ENCODE measurements at regions not wholly inside any gene's neighbourhood (a gene's known extent, or its start where the extent isn't known, plus 50 kb on each side); places are given as distances from the start of the nearest gene placed in this dataset.

DNA sequence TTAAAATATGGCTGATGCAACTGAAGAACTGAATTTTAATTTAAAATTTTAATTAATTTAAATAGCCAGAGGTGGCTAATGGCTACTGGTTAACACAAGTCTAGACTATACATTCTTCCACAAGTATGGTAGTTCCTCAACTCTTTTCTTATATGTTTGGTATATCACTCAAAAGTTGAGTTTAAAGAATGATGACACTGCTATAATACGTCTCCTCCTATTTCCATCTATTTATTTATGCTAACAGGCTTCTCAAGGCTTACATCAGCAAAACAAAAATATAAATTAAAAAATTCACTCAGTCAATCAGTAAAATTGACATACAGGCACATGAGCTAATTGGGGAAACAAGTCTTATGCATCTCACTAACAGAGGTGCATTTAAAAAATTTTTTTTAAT is 227.9 kb upstream of the PMFBP1 start:
- no peak for DNase-seq

DNA sequence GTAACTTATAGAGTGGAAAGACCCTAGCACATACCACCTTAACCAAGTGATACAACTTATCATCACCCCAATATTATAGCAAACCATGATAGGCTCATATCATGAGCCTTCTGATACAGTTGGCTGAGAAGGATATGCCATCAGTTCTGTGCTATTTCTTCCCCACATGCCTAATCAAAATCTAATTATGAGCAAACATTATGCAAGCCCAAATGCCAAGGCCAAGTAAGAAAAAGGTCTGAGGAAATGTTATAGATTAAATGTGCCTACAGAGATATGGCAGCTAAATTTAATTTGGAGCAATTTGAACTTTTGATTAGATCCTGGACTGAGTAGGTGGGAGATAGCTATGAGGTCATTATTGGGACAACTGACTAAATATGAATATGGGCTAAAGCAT is 225.9 kb upstream of the PMFBP1 start:
- DNase-seq: no peak

DNA sequence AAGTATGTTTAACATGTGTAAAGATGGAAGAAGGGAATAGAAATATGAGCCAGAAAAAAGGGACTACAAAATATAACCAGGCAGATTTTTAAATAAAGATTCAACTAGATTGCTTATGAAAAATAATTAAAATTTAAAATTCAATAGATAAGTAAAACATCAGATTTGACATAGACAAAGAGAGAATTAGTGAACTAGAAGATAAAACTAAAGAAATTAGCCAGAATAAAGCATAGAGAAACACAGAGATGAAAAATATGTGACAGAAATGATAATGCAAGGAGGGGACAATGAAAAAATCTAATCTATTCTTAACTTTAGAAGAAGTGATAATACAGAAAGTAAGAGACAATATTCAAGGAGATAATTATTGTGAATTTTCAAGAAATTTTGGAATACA is 222.6 kb upstream of the PMFBP1 start:
- DNase-seq: no peak

DNA sequence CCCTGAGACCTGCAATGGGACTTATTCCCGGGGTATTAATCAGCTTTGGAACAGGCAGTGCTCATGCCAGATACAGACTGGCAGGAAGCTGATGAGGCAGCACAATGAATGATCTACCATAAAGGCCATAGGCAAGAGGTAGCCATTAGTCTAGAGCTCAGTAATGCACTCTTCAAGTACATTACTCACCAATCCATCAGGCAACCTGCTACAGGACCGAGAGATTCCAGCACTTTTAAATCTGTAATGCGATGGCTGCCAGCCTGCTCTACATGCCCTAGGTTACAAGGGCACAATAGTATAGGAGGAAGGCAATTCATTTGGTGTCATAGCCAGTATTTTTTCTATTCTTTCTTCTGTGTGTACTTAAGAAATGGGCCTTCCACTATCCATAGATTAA is 217.8 kb upstream of the PMFBP1 start:
- no peak for DNase-seq

DNA sequence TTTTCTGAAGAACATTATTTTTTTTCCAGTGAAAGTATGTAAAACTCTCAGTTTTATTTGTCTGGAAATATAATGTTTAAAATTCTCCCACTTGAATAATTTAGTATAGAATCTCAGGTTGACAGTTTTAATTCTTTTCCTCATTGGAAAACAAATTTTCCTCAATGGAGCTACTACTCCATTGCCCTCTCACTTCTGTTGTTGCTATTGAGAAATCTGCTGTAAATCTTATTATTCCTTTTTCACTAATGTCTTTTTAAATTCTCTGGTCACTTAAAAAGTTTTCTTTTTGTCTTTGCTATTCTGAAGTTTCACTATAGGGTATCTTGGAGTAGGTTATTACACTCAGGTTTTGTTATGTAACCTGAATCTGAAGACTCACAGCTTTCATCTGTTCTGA is 216.1 kb upstream of the PMFBP1 start:
- DNase-seq: no peak

DNA sequence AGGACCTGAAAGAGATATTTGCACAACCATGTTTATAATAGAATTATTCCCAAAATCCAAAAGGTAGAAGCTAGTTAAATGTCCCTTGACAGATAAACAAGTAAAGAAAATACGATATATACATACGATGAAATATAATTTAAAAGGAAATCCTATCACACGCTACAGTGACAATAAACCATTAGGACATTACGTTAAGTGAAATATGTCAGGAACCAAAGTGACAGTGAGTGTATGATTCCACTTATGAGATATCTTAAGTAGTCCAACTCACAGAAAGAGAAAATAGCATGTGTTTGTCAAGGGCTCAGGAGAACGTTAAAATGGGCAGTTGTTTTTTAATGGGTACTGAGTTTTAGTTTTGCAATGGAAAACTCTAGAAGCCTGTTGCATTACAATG is 212.7 kb upstream of the PMFBP1 start:
- DNase-seq: no peak

DNA sequence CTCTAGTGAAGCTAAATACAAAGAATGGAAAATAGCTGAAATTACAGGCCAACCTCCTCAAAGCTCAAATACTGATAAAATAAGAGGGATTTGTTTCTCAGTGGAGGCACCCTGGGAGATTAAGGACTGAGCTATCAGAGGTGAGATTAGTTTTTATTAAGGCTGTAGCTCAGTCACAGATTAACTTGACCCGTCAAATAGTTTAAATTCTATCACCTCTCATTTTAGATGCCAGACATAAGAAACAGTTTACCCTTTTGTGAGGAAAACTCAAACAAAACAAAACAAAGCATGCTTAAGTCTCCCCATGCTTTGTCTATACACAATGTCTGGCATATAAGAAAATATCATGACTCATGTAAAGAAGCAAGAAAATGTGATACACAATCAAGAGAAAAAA is 208.3 kb upstream of the PMFBP1 start:
- no peak for DNase-seq

DNA sequence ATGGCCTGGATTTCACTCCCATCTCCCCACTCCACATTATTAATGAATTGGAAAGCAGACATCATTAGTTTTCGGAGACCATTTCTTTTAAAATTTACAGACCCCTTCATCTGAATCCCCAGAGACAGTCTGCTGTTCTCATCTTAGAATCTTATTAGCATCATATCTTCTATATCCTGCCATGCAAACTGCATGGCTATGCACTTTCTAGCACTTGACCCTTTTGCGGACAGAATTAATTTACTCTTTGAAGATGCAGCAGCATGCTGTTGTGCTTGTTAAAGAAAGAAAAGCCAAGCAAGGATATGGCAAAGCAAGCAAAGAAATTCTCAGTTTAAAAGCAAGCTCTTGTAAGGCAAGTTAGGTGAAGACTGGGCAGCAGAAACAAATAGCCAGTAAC is 201.2 kb upstream of the PMFBP1 start:
- no peak for DNase-seq

DNA sequence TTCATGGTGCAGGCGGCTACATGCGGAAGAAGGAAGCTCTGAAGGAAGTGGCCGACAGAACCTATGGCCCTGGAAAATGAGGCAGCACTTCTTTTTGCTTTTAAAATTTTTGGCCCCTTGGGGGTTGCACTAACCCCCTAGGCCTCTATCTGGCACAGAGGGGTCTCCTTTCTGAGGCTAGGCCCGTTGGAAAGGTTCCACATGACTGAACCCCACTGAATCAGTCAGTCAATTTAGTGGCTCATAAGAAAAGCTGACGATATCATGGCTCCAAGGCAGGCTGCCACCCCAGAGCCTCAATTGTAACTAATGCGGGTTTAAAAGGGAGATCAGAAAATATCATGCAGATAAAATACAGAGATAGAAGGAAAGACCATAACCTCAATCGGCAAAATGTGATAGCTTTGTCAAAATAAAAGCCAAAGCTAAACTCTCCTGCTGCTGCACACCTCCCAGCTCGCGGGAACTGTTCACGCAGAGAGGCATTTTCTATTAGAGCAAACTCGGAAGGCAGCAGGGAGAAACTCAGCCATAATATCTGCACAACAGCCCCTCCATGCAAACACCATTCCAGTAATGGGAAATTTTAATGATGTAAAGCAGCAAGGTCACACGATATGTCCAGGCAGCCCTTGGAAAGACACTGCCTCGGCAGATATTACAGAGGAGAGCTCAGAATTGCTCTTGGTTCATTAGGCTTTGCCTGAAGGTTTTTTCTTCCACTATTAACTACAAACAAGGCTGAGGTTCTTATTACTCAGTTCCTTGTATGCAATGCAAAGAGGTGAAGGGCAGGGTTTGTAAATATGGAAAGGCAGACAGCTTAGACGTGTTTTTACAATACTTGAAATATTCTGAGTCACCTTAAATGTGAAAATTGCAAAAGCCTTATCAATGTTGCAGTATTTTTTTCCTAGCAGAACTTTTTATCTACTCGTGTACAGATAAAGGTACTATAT is 200.4 kb upstream of the PMFBP1 start:
- DNase-seq: no peak

DNA sequence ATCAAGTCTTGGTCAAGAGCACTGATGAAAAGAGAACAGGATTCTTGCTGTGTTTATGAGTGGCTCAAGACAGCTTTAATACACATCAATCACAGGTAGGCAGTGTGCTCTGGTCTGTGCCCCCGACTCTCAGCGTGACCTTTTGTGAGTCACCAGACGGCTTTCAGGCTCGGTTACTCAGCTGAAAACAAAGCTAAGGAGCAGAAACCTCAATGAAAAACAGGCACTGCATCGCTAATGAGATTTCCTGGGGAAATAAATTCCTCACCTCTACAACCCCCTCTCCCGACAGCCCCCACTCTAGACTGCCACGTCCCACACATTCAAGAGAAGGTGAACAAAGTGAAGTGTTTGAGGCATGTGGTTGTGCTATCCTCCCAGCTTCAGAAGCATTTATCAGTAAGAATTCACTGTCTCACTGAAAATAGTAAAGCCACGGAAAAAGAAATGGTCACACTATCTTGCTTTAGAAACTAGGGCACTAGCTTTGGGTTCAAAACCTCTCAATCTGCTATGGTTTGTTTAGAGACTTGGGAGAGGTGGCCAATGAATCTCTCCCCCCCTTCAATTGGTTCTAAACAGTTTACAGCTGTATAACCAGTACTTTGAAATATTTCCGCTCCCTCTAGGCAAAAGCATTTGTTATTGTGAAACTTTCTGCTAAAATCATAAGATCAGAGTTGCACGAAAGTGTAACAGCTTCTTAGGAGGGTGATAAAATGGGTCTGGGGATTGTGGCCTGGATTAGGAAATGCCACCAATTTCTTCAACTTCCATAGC is 199.5 kb upstream of the PMFBP1 start:
- DNase-seq: no peak

DNA sequence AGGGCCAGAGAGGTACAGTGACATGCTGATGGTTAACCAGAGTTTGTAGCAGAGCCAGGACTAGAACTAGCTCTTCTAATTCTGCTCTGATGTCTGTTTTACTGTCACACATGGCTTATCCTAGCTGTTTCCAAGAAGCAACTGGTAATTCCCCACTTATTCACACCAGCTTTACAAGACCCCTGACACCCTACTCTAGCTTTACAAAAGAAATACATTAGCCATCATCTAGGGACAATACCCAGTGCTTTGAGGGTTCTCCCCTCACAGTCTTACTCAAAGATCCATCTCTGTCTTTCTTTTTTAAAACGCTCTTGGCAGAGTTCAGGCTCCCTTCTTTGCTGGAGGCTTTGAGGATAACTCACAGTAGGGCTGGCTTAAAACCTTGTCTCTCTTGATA is 197.3 kb upstream of the PMFBP1 start:
- no peak for DNase-seq

DNA sequence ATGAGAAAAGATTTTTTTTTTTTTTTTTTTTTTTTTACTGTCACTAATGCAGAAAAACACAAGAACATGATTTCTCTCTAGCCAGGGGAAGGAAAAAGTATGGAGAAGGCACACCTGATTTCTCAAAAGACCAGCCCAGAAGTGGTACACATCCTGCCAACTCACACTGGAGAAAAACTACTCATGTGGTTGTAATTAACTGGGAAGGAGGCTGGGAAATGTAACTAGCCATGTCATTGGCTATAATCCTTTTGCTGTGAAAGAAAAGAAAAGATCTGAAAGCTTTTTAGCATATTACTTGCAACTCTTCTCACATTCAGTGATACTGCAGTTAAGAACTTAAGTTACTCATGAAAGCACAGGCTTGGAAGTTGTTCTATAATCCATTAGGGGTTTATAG is 195.9 kb upstream of the PMFBP1 start:
- DNase-seq: no peak

DNA sequence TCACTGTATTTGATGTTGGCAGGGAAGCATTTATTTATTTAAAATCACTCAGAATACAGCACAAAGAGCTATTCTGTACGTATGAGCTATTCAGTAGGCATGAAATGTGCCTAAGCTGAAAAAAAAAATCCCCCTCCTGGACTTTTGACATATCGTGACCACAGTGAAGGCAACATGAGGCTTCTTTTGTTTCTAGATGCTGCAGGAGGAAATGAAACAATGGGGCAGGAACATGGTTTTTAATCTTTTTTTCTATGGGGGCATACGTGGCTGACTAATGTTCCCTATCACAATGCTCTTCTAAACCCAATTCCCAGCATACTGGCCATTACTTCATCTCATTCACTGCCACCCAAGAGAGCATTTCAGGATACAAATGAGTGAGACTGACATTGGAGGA is 191.0 kb upstream of the PMFBP1 start:
- DNase-seq: no peak

DNA sequence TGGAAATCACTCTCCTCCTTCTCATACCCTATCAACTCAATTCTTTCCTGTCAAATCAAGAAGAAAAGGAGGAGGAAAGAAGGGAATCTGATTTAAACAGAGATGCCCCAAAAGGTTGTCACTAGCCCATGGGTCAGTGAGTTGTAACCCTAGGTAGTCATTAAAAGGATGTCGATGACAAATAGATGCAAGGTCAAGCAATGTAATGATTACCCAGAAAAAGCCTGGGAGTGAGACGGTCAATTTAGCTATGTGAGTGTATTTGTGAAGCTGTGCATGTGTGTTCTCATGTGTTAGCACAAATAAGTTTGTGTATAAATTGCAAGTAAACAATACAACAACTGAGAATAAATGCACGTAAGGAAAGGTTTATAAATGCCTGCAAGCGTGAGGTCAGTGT is 190.5 kb upstream of the PMFBP1 start:
- no peak for DNase-seq

DNA sequence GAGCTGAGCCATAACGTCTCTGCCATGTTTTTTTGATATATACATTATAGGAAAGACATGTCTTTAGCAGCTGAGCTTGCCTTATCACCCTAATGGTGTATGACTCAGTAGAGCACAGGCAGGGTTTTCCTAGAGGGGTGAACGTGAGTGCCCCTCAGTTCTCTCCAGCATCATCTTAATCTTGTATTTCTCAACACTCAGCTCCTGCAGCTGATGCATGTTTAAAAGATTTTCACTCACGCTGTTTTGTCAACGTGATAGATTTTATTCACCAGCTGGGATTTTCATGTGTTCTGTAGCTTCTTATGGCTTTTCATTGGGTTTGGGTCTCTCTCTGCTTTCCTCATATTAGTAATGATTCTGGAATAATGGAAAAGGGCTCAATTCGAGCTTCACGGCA is 186.0 kb upstream of the PMFBP1 start:
- DNase-seq: no peak

DNA sequence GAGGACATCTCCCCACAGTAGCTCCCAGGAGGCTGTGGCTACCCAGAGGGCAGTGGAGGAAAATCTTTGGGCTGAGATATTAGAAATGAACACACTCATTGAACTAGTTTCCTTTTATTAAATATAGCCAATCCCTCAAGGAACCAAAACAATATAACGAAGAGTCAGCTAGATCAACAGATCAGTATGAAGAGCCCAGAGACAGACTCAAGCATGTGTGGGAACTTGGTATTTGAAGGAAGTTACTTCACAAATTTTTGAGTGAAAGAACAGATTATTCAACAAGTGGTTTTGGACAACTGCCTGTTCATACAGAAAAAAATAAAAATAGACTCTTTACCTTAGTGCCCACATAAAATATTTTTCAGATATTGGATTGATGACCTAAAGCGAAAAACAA is 183.6 kb upstream of the PMFBP1 start:
- no peak for DNase-seq

DNA sequence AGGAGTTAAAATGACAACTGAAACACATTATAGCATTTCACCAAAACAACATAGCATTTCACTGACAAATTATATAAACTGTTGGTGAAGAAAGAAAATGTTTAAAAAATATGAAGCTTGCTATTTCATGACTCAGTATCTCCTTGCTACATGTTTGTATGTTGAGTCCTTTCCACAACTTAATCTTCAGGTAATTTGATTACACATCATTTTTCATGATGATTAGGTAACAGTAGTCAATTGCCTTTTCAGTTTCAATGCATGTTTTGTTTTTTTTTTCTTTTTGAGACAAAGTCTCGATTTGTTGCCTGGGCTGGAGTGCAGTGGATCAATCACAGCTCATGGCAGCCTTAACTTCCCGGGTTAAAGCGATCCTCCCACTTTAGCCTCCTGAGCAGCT is 177.8 kb upstream of the PMFBP1 start:
- DNase-seq: no peak

DNA sequence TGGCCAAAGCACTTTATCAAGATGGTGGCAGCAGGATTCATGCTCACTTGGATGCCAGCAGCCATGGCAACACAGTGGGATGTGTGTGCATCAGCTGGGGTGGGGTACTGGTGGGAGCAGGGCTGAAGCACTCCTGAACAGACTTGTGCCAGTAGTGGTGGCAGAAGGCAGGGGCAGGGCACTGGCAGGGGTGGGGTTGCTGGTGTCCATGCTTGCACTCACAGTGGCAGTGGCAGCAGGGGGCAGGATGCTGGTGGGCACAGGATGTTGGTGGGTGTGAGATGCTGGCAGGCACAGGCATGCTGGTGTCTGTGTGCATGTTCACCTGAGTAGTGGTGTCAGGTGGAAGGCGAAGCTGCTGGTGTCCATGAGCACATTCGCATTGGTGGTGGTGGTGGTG is 161.0 kb upstream of the PMFBP1 start:
- no peak for DNase-seq

DNA sequence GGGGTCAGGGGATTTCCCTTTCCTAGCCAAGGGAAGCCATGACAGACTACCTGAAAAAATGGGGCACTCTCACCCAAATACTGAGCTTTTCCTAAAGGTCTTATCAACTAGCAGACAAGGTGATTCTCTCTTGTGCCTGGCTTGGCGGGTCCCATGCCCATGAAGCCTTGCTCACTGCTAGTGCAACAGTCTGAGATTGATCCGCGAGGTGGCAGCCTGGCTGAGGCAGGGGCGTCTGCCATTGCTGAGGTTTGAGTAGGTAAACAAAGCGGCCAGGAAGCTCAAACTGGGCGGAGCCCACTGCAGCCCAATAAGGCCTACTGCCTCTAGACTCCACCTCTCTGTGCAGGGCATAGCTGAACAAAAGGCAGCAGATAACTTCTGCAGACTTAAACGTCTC is 152.6 kb upstream of the PMFBP1 start:
- DNase-seq: no peak

DNA sequence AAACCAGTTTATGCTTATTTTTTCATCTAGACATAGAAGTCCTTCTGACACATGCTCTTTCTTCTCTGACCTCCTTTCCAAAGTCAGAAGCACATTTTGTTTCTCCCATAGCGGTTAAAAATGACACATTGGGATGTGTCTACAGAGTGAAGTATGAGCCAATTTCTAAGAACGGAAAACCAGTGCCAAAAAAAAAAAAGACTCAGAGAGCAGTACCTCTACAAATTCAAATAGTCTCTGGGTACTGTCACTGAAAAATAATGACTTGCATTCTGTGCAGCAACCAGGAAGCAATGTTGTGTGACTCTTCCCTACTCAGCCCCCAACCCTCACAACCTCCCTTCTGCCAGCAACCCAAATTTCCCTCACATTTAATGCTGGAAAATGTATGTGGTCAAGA is 145.5 kb upstream of the PMFBP1 start:
- DNase-seq: no peak

DNA sequence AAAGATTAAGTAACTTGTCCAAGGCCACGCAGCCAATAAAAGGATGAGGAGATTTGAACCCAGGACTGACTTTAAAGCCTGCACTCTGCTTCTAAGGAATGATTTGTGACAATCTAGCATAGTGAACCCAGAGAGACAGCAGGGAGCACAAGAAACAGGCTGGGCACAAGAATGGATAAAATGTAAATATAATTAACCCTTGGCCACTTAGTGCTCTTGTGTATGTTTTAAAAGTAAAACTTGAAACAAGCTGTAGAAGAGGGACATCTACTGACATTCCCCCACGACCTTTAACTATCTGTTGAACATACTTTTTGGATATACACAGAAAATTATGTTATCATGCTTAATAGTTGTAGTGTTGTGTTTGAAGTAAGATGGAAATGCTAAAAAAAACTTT is 141.9 kb upstream of the PMFBP1 start:
- DNase-seq: no peak

DNA sequence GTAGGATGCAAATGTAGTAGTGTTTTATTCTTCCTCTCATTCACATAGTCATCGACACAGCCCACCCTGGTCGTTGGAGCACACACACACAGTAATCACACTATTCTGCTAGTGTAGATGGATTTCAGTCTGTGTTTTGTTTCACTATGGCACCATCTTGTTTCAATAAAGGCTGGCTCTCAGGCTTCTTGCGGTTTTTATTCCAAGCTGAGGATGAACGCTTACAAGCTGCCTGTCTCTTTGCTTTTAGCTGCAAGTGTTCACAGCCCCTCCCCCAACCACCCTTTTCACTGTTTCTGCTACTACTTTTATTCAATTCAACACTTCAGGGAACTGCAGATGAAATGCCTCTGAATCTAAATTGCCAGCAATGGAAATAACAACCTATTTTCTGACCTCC is 140.9 kb upstream of the PMFBP1 start:
- no peak for DNase-seq

DNA sequence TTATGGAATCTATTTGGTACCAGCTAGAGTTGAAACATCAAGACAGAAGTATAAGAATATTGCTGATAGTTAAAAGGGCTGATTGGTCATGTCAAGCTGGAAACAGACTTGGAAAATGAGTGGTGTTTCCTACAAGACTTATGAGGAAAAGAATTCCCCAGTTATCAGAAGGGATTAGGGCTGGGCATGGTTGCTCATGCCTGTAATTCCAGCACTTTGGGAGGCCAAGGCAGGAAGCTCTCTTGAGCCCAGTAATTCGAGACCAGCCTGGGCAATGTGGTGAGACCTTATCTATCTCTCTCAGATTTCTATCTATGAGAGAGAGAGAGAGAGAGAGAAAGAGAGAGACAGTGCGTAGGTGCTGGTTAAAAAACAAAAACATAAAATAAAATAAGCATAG is 139.5 kb upstream of the PMFBP1 start:
- DNase-seq: no peak

DNA sequence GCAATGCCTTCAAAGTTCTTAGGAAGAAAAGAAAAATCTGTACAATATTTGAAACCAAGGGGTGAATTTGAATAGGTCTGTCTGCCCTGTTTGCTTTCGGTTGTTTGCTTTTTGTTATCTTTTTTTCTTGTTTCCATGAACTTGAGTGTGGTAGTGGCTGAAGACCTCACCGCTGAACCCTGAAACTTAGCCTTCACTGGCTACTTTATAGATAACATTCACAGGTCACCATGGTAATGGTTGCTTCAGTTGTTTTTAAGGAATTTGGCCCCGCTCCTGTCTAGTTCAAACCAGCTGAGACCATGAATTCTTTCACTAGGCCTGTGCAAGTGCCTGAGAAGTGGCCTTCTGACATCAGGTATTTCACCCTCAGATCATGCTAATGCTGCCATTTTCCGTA is 137.0 kb upstream of the PMFBP1 start:
- no peak for DNase-seq

Measured in central memory CD4-positive, alpha-beta T cell (primary cell).